Caco-2 (cell line): ENCODE measurements at regions not wholly inside any gene's neighbourhood (a gene's known extent, or its start where the extent isn't known, plus 50 kb on each side); places are given as distances from the start of the nearest gene placed in this dataset.

Experiments used
- BruUV-seq: library from RNA; stranded (reverse); fragments of 400-500 nt; replicated peaks from 2 replicates; lab custom pipeline; 2021; lab: Mats Ljungman, UMichigan
- CTCF ChIA-PET: fragments of 300-600 bp; sonication (Branson Sonifier 250); formaldehyde crosslinking; loops from one replicate; lab custom pipeline; 2022; ENCODE audit warnings: antibody characterized with exemption; lab: Charles Lee
- POLR2A ChIA-PET: fragments of 300-600 bp; sonication (Branson Sonifier 250); formaldehyde crosslinking; loops from one replicate; lab custom pipeline; 2022; ENCODE audit warnings: antibody characterized with exemption; lab: Charles Lee
- DNase-seq, 2 experiments: peaks; one replicate each; pipeline versions ENCODE4 v3.0.0 to v3.0.0-alpha.2; 2020 to 2022
- H3K27me3 ChIP-seq: replicated peaks from 2 replicates; pipeline ENCODE4 v1.6.0; 2011; ENCODE audit warnings: low read length; ENCODE audit not compliant: control insufficient read depth, insufficient read depth
- H3K36me3 ChIP-seq: 2 replicates; pipeline ENCODE4 v1.5.1; 2011; ENCODE audit warnings: low read length; ENCODE audit not compliant: control insufficient read depth, insufficient read depth
- H3K4me1 ChIP-seq: fragments of 250-450 bp; sonication (Bioruptor Pico); 2 replicates; pipeline ENCODE4 v1.5.1; 2020; ENCODE audit warnings: mild to moderate bottlenecking
- H3K4me3 ChIP-seq: 2 replicates; pipeline ENCODE4 v1.5.1; 2011; ENCODE audit warnings: low read depth, mild to moderate bottlenecking, control low read depth, low read length
- H3K9me3 ChIP-seq: fragments of 250-450 bp; sonication (Bioruptor Pico); 2 replicates; pipeline ENCODE4 v1.5.1; 2020; ENCODE audit warnings: mild to moderate bottlenecking, moderate library complexity
- H3K27ac Mint-ChIP-seq: one replicate; pipeline ENCODE4 v1.8.0; 2022; ENCODE audit warnings: mixed read lengths; ENCODE audit not compliant: unreplicated experiment
- H3K27me3 Mint-ChIP-seq: one replicate; pipeline ENCODE4 v1.8.0; 2022; ENCODE audit warnings: mixed read lengths; ENCODE audit not compliant: insufficient read depth, unreplicated experiment
- H3K36me3 Mint-ChIP-seq: one replicate; pipeline ENCODE4 v1.8.0; 2022; ENCODE audit warnings: mild to moderate bottlenecking, mixed read lengths; ENCODE audit not compliant: insufficient read depth, unreplicated experiment
- H3K4me1 Mint-ChIP-seq: one replicate; pipeline ENCODE4 v1.8.0; 2022; ENCODE audit warnings: low read depth, mixed read lengths; ENCODE audit not compliant: unreplicated experiment
- H3K4me3 Mint-ChIP-seq: one replicate; pipeline ENCODE4 v1.8.0; 2022; ENCODE audit warnings: mild to moderate bottlenecking, moderate library complexity, mixed read lengths; ENCODE audit not compliant: unreplicated experiment
- H3K9me3 Mint-ChIP-seq: one replicate; pipeline ENCODE4 v1.8.0; 2022; ENCODE audit warnings: mixed read lengths; ENCODE audit not compliant: unreplicated experiment
- CTCF ChIP-seq, 2 experiments: fragments of 200-600 bp in 1 of 2; IDR thresholded peaks; 1 replicate in 1 of 2; 2 replicates in 1 of 2; pipeline versions ENCODE4 v1.5.1 to v1.8.0; 2011 to 2022; ENCODE audit warnings: antibody characterized with exemption in 1 of 2, control low read depth in 1 of 2, inconsistent platforms in 1 of 2, low read depth in 1 of 2, low read length in 1 of 2, mild to moderate bottlenecking in 1 of 2, moderate library complexity in 1 of 2; ENCODE audit not compliant: insufficient read depth in 1 of 2, severe bottlenecking in 1 of 2, unreplicated experiment in 1 of 2
- intact Hi-C: fragments of 100-400 bp; cut with micrococcal nuclease; formaldehyde crosslinking; loops from one replicate; pipeline ENCODE4 v1.10.0; 2022; ENCODE audit not compliant: unreplicated experiment

DNA sequence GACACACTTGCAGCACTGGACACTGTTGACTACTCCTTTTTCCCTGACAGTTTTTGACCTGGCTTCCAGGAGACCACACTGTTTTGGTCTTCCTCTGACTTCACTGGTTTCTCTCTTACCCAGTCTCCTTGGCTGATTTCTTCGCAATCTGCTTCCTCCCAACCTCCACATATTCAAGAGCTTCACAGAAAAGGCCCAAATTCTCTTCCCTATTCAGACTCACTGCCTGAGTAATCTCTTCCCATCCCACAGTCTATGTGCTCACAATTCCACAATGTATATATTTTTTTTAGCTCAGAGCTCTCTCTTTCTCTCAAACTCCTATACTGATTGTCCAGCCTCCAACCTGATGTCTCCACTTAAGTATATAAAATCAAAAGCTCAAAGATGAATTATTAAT is 115.4 kb downstream of the SINHCAF start:
- no peaks in the 10 kb centered on the region for H3K9me3 Mint-ChIP-seq
- no peak for DNase-seq
- ChIA-PET CTCF (interaction anchor here (0.6 to 1.1 kb wide), 3 partner anchors 20 to 61 kb away, joined by 3 to 4 read pairs (median 4); no protein-coding TSS in a partner anchor), POLR2A (no interaction called here)
- H3K27me3 ChIP-seq = no peaks in the 10 kb centered on the region
- H3K4me1 Mint-ChIP-seq = peaks cover 7% of the 10 kb centered on the region
- TF ChIP-seq CTCF (IDR thresholded peaks at IDR 0.05; ENCODE audit: insufficient read depth in 1 of 2, low read depth in 1 of 2, low read length in 1 of 2, severe bottlenecking in 1 of 2, unreplicated experiment in 1 of 2) = no peak
- H3K4me1 ChIP-seq = no peaks in the 10 kb centered on the region
- no peak overlapping the region for H3K4me3 ChIP-seq
- H3K27ac Mint-ChIP-seq = no peak overlapping the region
- intact Hi-C loops = no loop called here
- H3K9me3 ChIP-seq = no peaks in the 10 kb centered on the region
- no TSS peak for BruUV-seq
- H3K36me3 Mint-ChIP-seq = no peaks in the 10 kb centered on the region
- H3K36me3 ChIP-seq = no peaks in the 10 kb centered on the region
- no peak overlapping the region for H3K4me3 Mint-ChIP-seq
- peaks cover 2% of the 10 kb centered on the region for H3K27me3 Mint-ChIP-seq

DNA sequence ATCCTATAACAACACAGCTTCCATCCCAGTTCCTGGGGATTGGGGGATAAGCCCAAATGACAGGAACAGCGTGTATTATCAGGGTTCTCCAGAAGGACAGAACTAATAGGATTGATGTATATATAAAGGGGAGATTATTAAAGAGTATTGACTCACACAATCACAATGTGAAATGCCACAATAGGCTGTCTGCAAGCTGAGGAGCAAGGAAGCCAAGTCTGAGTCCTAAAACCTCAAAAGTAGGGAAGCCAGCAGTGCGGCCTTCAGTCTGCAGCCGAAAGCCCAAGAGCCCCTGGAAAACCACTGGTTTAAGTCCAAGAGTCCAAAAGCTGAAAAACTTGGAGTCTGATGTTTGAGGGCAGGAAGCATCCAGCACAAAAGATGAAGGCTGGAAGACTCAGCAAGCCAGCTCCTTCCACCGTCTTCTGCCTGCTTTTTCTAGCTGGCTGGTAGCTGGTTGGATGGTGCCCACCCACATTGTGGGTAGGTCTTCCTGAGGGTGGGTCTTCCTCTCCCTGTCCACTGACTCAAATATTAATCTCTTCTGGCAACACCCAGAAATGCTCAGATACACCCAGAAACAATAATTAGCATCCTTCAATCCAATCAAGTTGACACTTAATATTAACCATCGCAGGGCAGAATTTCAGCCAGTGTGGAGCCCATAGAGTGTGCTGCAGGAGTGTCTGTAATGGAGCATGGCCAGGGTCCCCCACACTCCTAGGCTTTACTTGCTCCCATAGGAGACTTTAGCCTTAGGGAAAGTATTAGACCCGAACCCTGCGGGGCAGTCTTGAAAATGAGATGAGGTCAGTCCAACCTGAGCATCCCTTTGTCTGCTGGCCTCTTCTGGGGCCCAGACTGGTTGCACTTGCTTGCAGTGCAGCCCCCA is 111.1 kb downstream of the SINHCAF start:
- Mint-ChIP-seq H3K4me3 (no peak overlapping the region), H3K27ac (no peak overlapping the region), H3K36me3 (no peaks in the 10 kb centered on the region), H3K9me3 (no peaks in the 10 kb centered on the region), H3K4me1 (peaks cover 23% of the 10 kb centered on the region), H3K27me3 (peaks cover 5% of the 10 kb centered on the region)
- POLR2A ChIA-PET = no interaction called here
- no peak for TF ChIP-seq CTCF (IDR thresholded peaks at IDR 0.05; ENCODE audit: insufficient read depth in 1 of 2, low read depth in 1 of 2, low read length in 1 of 2, severe bottlenecking in 1 of 2, unreplicated experiment in 1 of 2)
- no peak for DNase-seq
- Histone ChIP-seq H3K4me3 (no peak overlapping the region), H3K36me3 (no peaks in the 10 kb centered on the region), H3K27me3 (no peaks in the 10 kb centered on the region), H3K4me1 (peaks cover 6% of the 10 kb centered on the region; the same call in 1 of the 2 replicates), H3K9me3 (no peaks in the 10 kb centered on the region)
- BruUV-seq = no TSS peak
- intact Hi-C loops = no loop called here
- CTCF ChIA-PET = no interaction called here

- POLR2A ChIA-PET = no interaction called here
- no peak overlapping the region for H3K27ac Mint-ChIP-seq
- H3K27me3 Mint-ChIP-seq = peaks cover 5% of the 10 kb centered on the region
- H3K36me3 Mint-ChIP-seq = no peaks in the 10 kb centered on the region
- intact Hi-C loops = no loop called here
- no peaks in the 10 kb centered on the region for H3K36me3 ChIP-seq
- H3K27me3 ChIP-seq = no peaks in the 10 kb centered on the region
- CTCF ChIA-PET = no interaction called here
- H3K4me3 ChIP-seq = no peak overlapping the region
- no peaks in the 10 kb centered on the region for H3K9me3 ChIP-seq
- no peak for DNase-seq
- H3K4me1 ChIP-seq = peaks cover 6% of the 10 kb centered on the region; the same call in 1 of the 2 replicates
- no peaks in the 10 kb centered on the region for H3K9me3 Mint-ChIP-seq
- TF ChIP-seq CTCF (IDR thresholded peaks at IDR 0.05; ENCODE audit: insufficient read depth in 1 of 2, low read depth in 1 of 2, low read length in 1 of 2, severe bottlenecking in 1 of 2, unreplicated experiment in 1 of 2) = peak in 1 of 2 experiments; percentile 9
- H3K4me3 Mint-ChIP-seq = no peak overlapping the region
- H3K4me1 Mint-ChIP-seq = peaks cover 23% of the 10 kb centered on the region
- no TSS peak for BruUV-seq
Observed at GRCh38 chr12:31215518-31216232, 110.3 kb downstream of the SINHCAF start.
